WTC11 (cell line): ENCODE measurements at regions not wholly inside any gene's neighbourhood (a gene's known extent, or its start where the extent isn't known, plus 50 kb on each side); places are given as distances from the start of the nearest gene placed in this dataset.

Source experiments
- CREB1 ChIP-seq: sonication (generic); formaldehyde crosslinking; IDR thresholded peaks from 2 replicates; pipeline ENCODE4 v1.8.0; 2023; ENCODE audit warnings: mild to moderate bottlenecking, missing genetic modification reagents
- CTCF ChIP-seq: fragments of 200-600 bp; IDR thresholded peaks from 2 replicates; pipeline ENCODE4 v1.8.0; 2022; ENCODE audit warnings: antibody characterized with exemption
- ELF4 ChIP-seq: sonication (generic); formaldehyde crosslinking; IDR thresholded peaks from 2 replicates; pipeline ENCODE4 v1.8.1; 2022; ENCODE audit warnings: low read depth, mild to moderate bottlenecking, moderate library complexity, missing genetic modification reagents
- SOX15 ChIP-seq: fragments of 250-450 bp; sonication (Bioruptor Pico); IDR thresholded peaks from 2 replicates; pipeline ENCODE4 v1.9.0; 2021; ENCODE audit warnings: mild to moderate bottlenecking
- ZBTB21 ChIP-seq: sonication (generic); formaldehyde crosslinking; IDR thresholded peaks from 2 replicates; pipeline ENCODE4 v1.8.1; 2023; ENCODE audit warnings: mild to moderate bottlenecking, missing genetic modification reagents, borderline replicate concordance
- ZNF121 ChIP-seq: sonication (generic); formaldehyde crosslinking; IDR thresholded peaks from 2 replicates; pipeline ENCODE4 v1.8.0; 2023; ENCODE audit warnings: missing genetic modification reagents

- TF ChIP-seq CTCF (no peak), SOX15 (no peak), ELF4 (CRISPR knock-in tag) (no peak), ZBTB21 (CRISPR knock-in tag) (no peak), ZNF121 (CRISPR knock-in tag) (no peak), CREB1 (CRISPR knock-in tag) (no peak)
Measured at GRCh38 chr4:115165503-115165902, 52.1 kb upstream of the NDST4 start.
